HEK293T (cell line): ENCODE measurements at regions not wholly inside any gene's neighbourhood (a gene's known extent, or its start where the extent isn't known, plus 50 kb on each side); places are given as distances from the start of the nearest gene placed in this dataset.

ENCODE experiments used
- ARNT ChIP-seq: fragments of 450-650 bp; IDR thresholded peaks from 2 replicates; pipeline ENCODE4 v1.6.1; 2017; ENCODE audit warnings: mild to moderate bottlenecking
- BHLHE40 ChIP-seq: fragments of 450-650 bp; IDR thresholded peaks from 2 replicates; pipeline ENCODE4 v1.6.1; 2016; ENCODE audit warnings: mild to moderate bottlenecking, moderate library complexity, borderline replicate concordance
- FOXK2 ChIP-seq: fragments of 450-650 bp; IDR thresholded peaks from 2 replicates; pipeline ENCODE4 v1.6.1; 2016; ENCODE audit warnings: mild to moderate bottlenecking
- FOXM1 ChIP-seq: fragments of 450-650 bp; IDR thresholded peaks from 2 replicates; pipeline ENCODE4 v1.6.1; 2017; ENCODE audit warnings: mild to moderate bottlenecking, borderline replicate concordance
- HDGF ChIP-seq: fragments of 450-650 bp; IDR thresholded peaks from 2 replicates; pipeline ENCODE4 v1.6.1; 2017; ENCODE audit warnings: antibody characterized with exemption, borderline replicate concordance
- NFRKB ChIP-seq: fragments of 450-650 bp; IDR thresholded peaks from 2 replicates; pipeline ENCODE4 v1.6.1; 2016; ENCODE audit warnings: mild to moderate bottlenecking, moderate library complexity
- PKNOX1 ChIP-seq: fragments of 450-650 bp; IDR thresholded peaks from 2 replicates; pipeline ENCODE4 v1.6.1; 2016
- SP1 ChIP-seq: fragments of 450-650 bp; IDR thresholded peaks from 2 replicates; pipeline ENCODE4 v1.6.1; 2017
- ZNF384 ChIP-seq: fragments of 450-650 bp; IDR thresholded peaks from 2 replicates; pipeline ENCODE4 v1.6.1; 2016

GRCh38 chr6:23316131-23316530 lies 746.8 kb downstream of the HDGFL1 start:
- TF ChIP-seq SP1 = no peak
- TF ChIP-seq HDGF = no peak
- TF ChIP-seq ARNT = no peak
- TF ChIP-seq FOXM1 = no peak
- TF ChIP-seq PKNOX1 = no peak
- no peak for TF ChIP-seq BHLHE40
- no peak for TF ChIP-seq ZNF384
- no peak for TF ChIP-seq FOXK2
- TF ChIP-seq NFRKB = no peak
